Breast epithelium (tissue), 3 donors: ENCODE measurements at regions not wholly inside any gene's neighbourhood (a gene's known extent, or its start where the extent isn't known, plus 50 kb on each side); places are given as distances from the start of the nearest gene placed in this dataset.

Source experiments
- CTCF ChIP-seq, 3 donors: fragments of 450-650 bp; IDR thresholded peaks; one replicate each; pipeline ENCODE4 v1.5.1; 2016 to 2017; ENCODE audit warnings: antibody characterized with exemption in 3 of 3, mild to moderate bottlenecking in 3 of 3, moderate library complexity in 3 of 3
- POLR2A ChIP-seq: fragments of 450-650 bp; IDR thresholded peaks from one replicate; pipeline ENCODE4 v1.6.1; 2016; ENCODE audit warnings: antibody characterized with exemption, mild to moderate bottlenecking, moderate library complexity
- POLR2AphosphoS5 ChIP-seq, 3 donors: sonication (generic); formaldehyde crosslinking; IDR thresholded peaks; one replicate each; pipeline ENCODE4 v1.6.1; 2017; ENCODE audit warnings: antibody characterized with exemption in 3 of 3

- no peak for TF ChIP-seq POLR2AphosphoS5 (IDR thresholded peaks at IDR 0.05)
- TF ChIP-seq CTCF (IDR thresholded peaks at IDR 0.05), result no peak
- no peak for TF ChIP-seq POLR2A
These were observed 262.7 kb downstream of the DEPDC1B start for GRCh38 chr5:60437308-60437707.
